Suprapubic skin (tissue), 4 donors: ENCODE measurements at regions not wholly inside any gene's neighbourhood (a gene's known extent, or its start where the extent isn't known, plus 50 kb on each side); places are given as distances from the start of the nearest gene placed in this dataset.
"Not testable (repeated sequence)": the region's sequence is repeated elsewhere in the genome, so short reads cannot be mapped to it uniquely, and the experiment has no call there.

Source experiments
- EP300 ChIP-seq: sonication (generic); formaldehyde crosslinking; IDR thresholded peaks from one replicate; pipeline ENCODE4 v1.6.1; 2017; ENCODE audit warnings: antibody characterized with exemption
- POLR2A ChIP-seq, 2 donors: fragments of 450-650 bp; IDR thresholded peaks; one replicate each; pipeline ENCODE4 v1.6.1; 2017; ENCODE audit warnings: antibody characterized with exemption in 2 of 2, mild to moderate bottlenecking in 2 of 2, moderate library complexity in 2 of 2
- POLR2AphosphoS5 ChIP-seq, 3 donors: sonication (generic); formaldehyde crosslinking; IDR thresholded peaks; one replicate each; pipeline ENCODE4 v1.6.1; 2017; ENCODE audit warnings: antibody characterized with exemption in 3 of 3
- TF ChIP-seq, protein P1 (sequence below), 2 donors: fragments of 200-600 bp in 1 of 2; fragments of 450-650 bp in 1 of 2; sonication (generic) in 1 of 2; IDR thresholded peaks; one replicate each; pipeline ENCODE4 v1.5.1; 2016 to 2019; ENCODE audit warnings: antibody characterized with exemption in 2 of 2, mild to moderate bottlenecking in 1 of 2, moderate library complexity in 1 of 2

DNA sequence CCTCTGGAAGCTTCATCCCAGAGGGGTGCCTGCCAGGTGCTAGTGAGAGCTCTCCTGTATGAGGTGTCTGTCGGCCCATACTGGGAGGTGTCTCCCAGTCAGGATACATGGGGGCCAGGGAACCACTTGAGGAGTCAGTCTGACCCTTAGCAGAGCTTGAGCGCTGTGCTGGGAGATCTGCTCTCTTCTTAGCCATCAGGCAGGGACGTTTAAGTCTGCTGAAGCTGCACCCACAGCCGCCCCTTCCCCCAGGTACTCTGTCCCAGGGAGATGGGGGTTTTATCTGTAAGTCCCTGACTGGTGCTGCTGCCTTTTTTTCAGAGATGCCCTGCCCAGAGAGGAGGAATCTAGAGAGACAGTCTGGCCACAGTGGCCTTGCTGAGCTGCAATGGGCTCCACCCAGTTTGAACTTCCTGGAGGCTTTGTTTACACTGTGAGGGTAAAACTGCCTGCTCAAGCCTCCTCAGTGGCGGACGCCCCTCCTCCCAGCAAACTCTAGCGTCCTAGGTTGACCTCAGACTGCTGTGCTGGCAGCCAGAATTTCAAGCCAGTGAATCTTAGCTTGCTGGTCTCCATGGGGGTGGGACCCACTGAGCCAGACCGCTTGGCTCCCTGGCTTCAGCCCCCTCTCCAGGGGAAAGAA lies 93.3 kb upstream of the DYRK2 start:
- TF ChIP-seq, protein P1, sequence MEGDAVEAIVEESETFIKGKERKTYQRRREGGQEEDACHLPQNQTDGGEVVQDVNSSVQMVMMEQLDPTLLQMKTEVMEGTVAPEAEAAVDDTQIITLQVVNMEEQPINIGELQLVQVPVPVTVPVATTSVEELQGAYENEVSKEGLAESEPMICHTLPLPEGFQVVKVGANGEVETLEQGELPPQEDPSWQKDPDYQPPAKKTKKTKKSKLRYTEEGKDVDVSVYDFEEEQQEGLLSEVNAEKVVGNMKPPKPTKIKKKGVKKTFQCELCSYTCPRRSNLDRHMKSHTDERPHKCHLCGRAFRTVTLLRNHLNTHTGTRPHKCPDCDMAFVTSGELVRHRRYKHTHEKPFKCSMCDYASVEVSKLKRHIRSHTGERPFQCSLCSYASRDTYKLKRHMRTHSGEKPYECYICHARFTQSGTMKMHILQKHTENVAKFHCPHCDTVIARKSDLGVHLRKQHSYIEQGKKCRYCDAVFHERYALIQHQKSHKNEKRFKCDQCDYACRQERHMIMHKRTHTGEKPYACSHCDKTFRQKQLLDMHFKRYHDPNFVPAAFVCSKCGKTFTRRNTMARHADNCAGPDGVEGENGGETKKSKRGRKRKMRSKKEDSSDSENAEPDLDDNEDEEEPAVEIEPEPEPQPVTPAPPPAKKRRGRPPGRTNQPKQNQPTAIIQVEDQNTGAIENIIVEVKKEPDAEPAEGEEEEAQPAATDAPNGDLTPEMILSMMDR (IDR thresholded peaks at IDR 0.05), result not testable (repeated sequence)
- TF ChIP-seq POLR2A (IDR thresholded peaks at IDR 0.05); POLR2AphosphoS5 (IDR thresholded peaks at IDR 0.05); EP300: not testable (repeated sequence)
